Ovary (tissue), 3 donors: ENCODE measurements at regions not wholly inside any gene's neighbourhood (a gene's known extent, or its start where the extent isn't known, plus 50 kb on each side); places are given as distances from the start of the nearest gene placed in this dataset.

Source experiments
- CTCF ChIP-seq, 3 donors: fragments of 450-650 bp in 2 of 3; fragments of 200-600 bp in 1 of 3; IDR thresholded peaks; one replicate each; pipeline versions ENCODE4 v1.5.1 to v1.8.0; 2016 to 2022; ENCODE audit warnings: antibody characterized with exemption in 3 of 3, mild to moderate bottlenecking in 1 of 3
- EP300 ChIP-seq: sonication (generic); formaldehyde crosslinking; IDR thresholded peaks from one replicate; pipeline ENCODE4 v1.6.1; 2017; ENCODE audit warnings: antibody characterized with exemption
- POLR2A ChIP-seq: fragments of 450-650 bp; IDR thresholded peaks from one replicate; pipeline ENCODE4 v1.6.1; 2017; ENCODE audit warnings: antibody characterized with exemption, mild to moderate bottlenecking, moderate library complexity
- donor health status: DM: no; HTN: no; CAD: no.

- no peak for TF ChIP-seq POLR2A
- TF ChIP-seq EP300: no peak
- TF ChIP-seq CTCF (IDR thresholded peaks at IDR 0.05): no peak
Observed at GRCh38 chr16:79468631-79469030, 131.9 kb downstream of the MAF start.
